Psoas muscle (tissue), 7 donors: ENCODE measurements at regions not wholly inside any gene's neighbourhood (a gene's known extent, or its start where the extent isn't known, plus 50 kb on each side); places are given as distances from the start of the nearest gene placed in this dataset.

Experiments used
- ATAC-seq, 4 donors: fragments of 200-7000 bp; cut with Tn5 transposase; one replicate each; pipeline ENCODE4 v1.9.1; 2020; ENCODE audit warnings: moderate library complexity in 3 of 4, mild to moderate bottlenecking in 2 of 4
- DNase-seq, 2 donors: peaks; one replicate each; pipeline ENCODE4 v3.0.0-alpha.2; 2020
- H3K27ac ChIP-seq: fragments of 200-600 bp; one replicate; pipeline ENCODE4 v1.8.0; 2022
- H3K27me3 ChIP-seq, 3 donors: fragments of 200-600 bp in 1 of 3; one replicate each; pipeline versions ENCODE4 v1.6.1 to v1.8.0; 2013 to 2022; ENCODE audit warnings: low read length in 2 of 3, mild to moderate bottlenecking in 2 of 3, moderate library complexity in 1 of 3; ENCODE audit not compliant: insufficient read depth in 3 of 3
- H3K36me3 ChIP-seq, 2 donors: fragments of 200-600 bp in 1 of 2; one replicate each; pipeline versions ENCODE4 v1.6.1 to v1.8.0; 2013 to 2022; ENCODE audit warnings: low read depth in 1 of 2, mild to moderate bottlenecking in 1 of 2, moderate library complexity in 1 of 2; ENCODE audit not compliant: insufficient read depth in 1 of 2
- H3K4me1 ChIP-seq: fragments of 200-600 bp; one replicate; pipeline ENCODE4 v1.8.0; 2022
- H3K4me3 ChIP-seq: fragments of 200-600 bp; one replicate; pipeline ENCODE4 v1.8.0; 2022; ENCODE audit warnings: mild to moderate bottlenecking
- H3K9me3 ChIP-seq: fragments of 200-600 bp; one replicate; pipeline ENCODE4 v1.8.0; 2022
- CTCF ChIP-seq: fragments of 200-600 bp; IDR thresholded peaks from one replicate; pipeline ENCODE4 v1.8.0; 2022; ENCODE audit warnings: antibody characterized with exemption
- WGBS, 3 donors: extraction: QIAGEN DNeasy Blood & Tissue Kit; methylation state at CpG; one replicate each; pipeline versions ENCODE4 v1.1.6 to v1.1.7; 2013; 5-methylcytosine and 5-hydroxymethylcytosine counted together
- intact Hi-C, 2 donors: fragments of 100-400 bp; cut with DNase I; formaldehyde crosslinking; loops; one replicate each; pipeline versions ENCODE4 v1.11.0 to v1.14.2; 2022
- donor health status: healthy with polysubstance abuse.
- donor health status: DM: no; HTN: no; CAD: no; lungs with moderate emphysema.
- donor health status: Bipolar disorder and iron deficiency.
- donor health status: healthy.
- donor health status: DM: yes; HTN: yes; CAD: no.
- donor health status: DM: no; HTN: no; CAD: no.
- donor health status: DM: yes; HTN: yes; CAD: no.

- intact Hi-C loops = no loop called here
- no peaks in the 10 kb centered on the region for H3K36me3 ChIP-seq
Measured at GRCh38 chr13:90142251-90142650, 1205.2 kb upstream of the MIR17HG start.

GRCh38 chr13:90154311-90154960 lies 1193.1 kb upstream of the MIR17HG start:
- no peak for TF ChIP-seq CTCF
- H3K36me3 ChIP-seq = no peaks in the 10 kb centered on the region
- intact Hi-C loops = no loop called here
- DNase-seq = no peak
- H3K27me3 ChIP-seq = no peaks in the 10 kb centered on the region
- H3K9me3 ChIP-seq = no peaks in the 10 kb centered on the region
- no peaks in the 10 kb centered on the region for H3K4me1 ChIP-seq
- 78 to 91% (median 87%) methylated on average over 2 of the region's 2 CpGs for WGBS, 3 donors
- ATAC-seq = no peak
- no peak overlapping the region for H3K4me3 ChIP-seq
- H3K27ac ChIP-seq = no peak overlapping the region

More at GRCh38 chr13:90142251-90142650, 1205.2 kb upstream of the MIR17HG start:
- H3K4me3 ChIP-seq = no peak overlapping the region
- no peak for TF ChIP-seq CTCF
- H3K27me3 ChIP-seq = no peaks in the 10 kb centered on the region
- DNase-seq (no peak), ATAC-seq (no peak)
- H3K27ac ChIP-seq = no peak overlapping the region
- H3K4me1 ChIP-seq = no peaks in the 10 kb centered on the region
- no peaks in the 10 kb centered on the region for H3K9me3 ChIP-seq
- WGBS, 3 donors = 74 to 79% (median 77%) methylated on average over 5 of the region's 5 CpGs

GRCh38 chr13:90156390-90156789 lies 1191.1 kb upstream of the MIR17HG start:
- no peaks in the 10 kb centered on the region for H3K36me3 ChIP-seq
- H3K4me1 ChIP-seq = no peaks in the 10 kb centered on the region
- 69 to 76% (median 75%) methylated on average over 1 of the region's 1 CpG for WGBS, 3 donors
- no peaks in the 10 kb centered on the region for H3K9me3 ChIP-seq
- H3K27ac ChIP-seq = no peak overlapping the region
- H3K4me3 ChIP-seq = no peak overlapping the region
- intact Hi-C loops = no loop called here
- TF ChIP-seq CTCF = no peak
- no peaks in the 10 kb centered on the region for H3K27me3 ChIP-seq
- DNase-seq (no peak), ATAC-seq (no peak)

- no peak for TF ChIP-seq CTCF
- 90 to 97% (median 92%) methylated on average over 1 of the region's 1 CpG for WGBS, 3 donors
- ATAC-seq = no peak
- no peaks in the 10 kb centered on the region for H3K27me3 ChIP-seq
- no peak overlapping the region for H3K4me3 ChIP-seq
- DNase-seq = no peak
- intact Hi-C loops = no loop called here
- no peaks in the 10 kb centered on the region for H3K4me1 ChIP-seq
- no peaks in the 10 kb centered on the region for H3K36me3 ChIP-seq
- H3K27ac ChIP-seq = no peak overlapping the region
- no peaks in the 10 kb centered on the region for H3K9me3 ChIP-seq
Measured at GRCh38 chr13:90168953-90169352, 1178.5 kb upstream of the MIR17HG start.

GRCh38 chr13:90170208-90170607 lies 1177.3 kb upstream of the MIR17HG start:
- WGBS, 3 donors = 18 to 41% (median 40%) methylated on average over 1 of the region's 1 CpG
- Histone ChIP-seq H3K36me3 (no peaks in the 10 kb centered on the region), H3K4me1 (no peaks in the 10 kb centered on the region), H3K9me3 (no peaks in the 10 kb centered on the region), H3K27ac (no peak overlapping the region), H3K27me3 (no peaks in the 10 kb centered on the region), H3K4me3 (no peak overlapping the region)
- no peak for TF ChIP-seq CTCF
- intact Hi-C loops = no loop called here
- no peak for DNase-seq
- ATAC-seq = no peak
